Natural killer cell (primary cell): ENCODE measurements at regions not wholly inside any gene's neighbourhood (a gene's known extent, or its start where the extent isn't known, plus 50 kb on each side); places are given as distances from the start of the nearest gene placed in this dataset.

ENCODE experiments used
- ATAC-seq, 3 donors: fragments of 150-1000 bp in 2 of 3; fragments of 200-7000 bp in 1 of 3; cut with Tn5 transposase; 1 replicate in 1 of 3; 2 replicates in 2 of 3; pipeline ENCODE4 v1.10.0; 2021; ENCODE audit warnings: mild to moderate bottlenecking in 2 of 3, moderate library complexity in 2 of 3
- DNase-seq, 2 donors: peaks; one replicate each; pipeline versions ENCODE4 v3.0.0 to v3.0.0-alpha.2; 2013 to 2021; ENCODE audit warnings: mixed read lengths in 1 of 2
- H3K27ac ChIP-seq: one replicate; pipeline ENCODE4 v1.5.1; 2013; ENCODE audit warnings: mild to moderate bottlenecking, low read length
- H3K27me3 ChIP-seq: one replicate; pipeline ENCODE4 v1.6.1; 2013; ENCODE audit warnings: low read length; ENCODE audit not compliant: control insufficient read depth, insufficient read depth
- H3K36me3 ChIP-seq: one replicate; pipeline ENCODE4 v1.6.1; 2013; ENCODE audit warnings: low read length; ENCODE audit not compliant: control insufficient read depth, insufficient read depth
- H3K4me1 ChIP-seq: one replicate; pipeline ENCODE4 v1.6.1; 2013; ENCODE audit warnings: low read length; ENCODE audit not compliant: control insufficient read depth, insufficient read depth
- H3K4me3 ChIP-seq: one replicate; pipeline ENCODE4 v1.5.1; 2013; ENCODE audit warnings: low read length
- H3K9me3 ChIP-seq: one replicate; pipeline ENCODE4 v1.6.1; 2013; ENCODE audit warnings: low read length; ENCODE audit not compliant: control insufficient read depth, insufficient read depth
- H3K27ac Mint-ChIP-seq, 2 donors: one replicate each; pipeline ENCODE4 v1.8.0; 2022; ENCODE audit warnings: mild to moderate bottlenecking in 2 of 2, mixed read lengths in 2 of 2, moderate library complexity in 1 of 2
- H3K27me3 Mint-ChIP-seq, 2 donors: one replicate each; pipeline ENCODE4 v1.8.0; 2022; ENCODE audit warnings: low read depth in 2 of 2, mixed read lengths in 2 of 2
- H3K36me3 Mint-ChIP-seq: one replicate; pipeline ENCODE4 v1.8.0; 2022; ENCODE audit warnings: mixed read lengths
- H3K4me1 Mint-ChIP-seq, 2 donors: one replicate each; pipeline ENCODE4 v1.8.0; 2022; ENCODE audit warnings: mixed read lengths in 2 of 2
- H3K4me3 Mint-ChIP-seq: one replicate; pipeline ENCODE4 v1.8.0; 2022; ENCODE audit warnings: mild to moderate bottlenecking, moderate library complexity, mixed read lengths
- H3K9me3 Mint-ChIP-seq, 2 donors: one replicate each; pipeline ENCODE4 v1.8.0; 2022; ENCODE audit warnings: mixed read lengths in 2 of 2
- WGBS: methylation state at CpG from one replicate; pipeline ENCODE4 v1.1.7; 2013; ENCODE audit warnings: missing lambda C conversion rate; ENCODE audit not compliant: insufficient coverage; 5-methylcytosine and 5-hydroxymethylcytosine counted together
- intact Hi-C: fragments of 100-400 bp; cut with micrococcal nuclease; formaldehyde crosslinking; loops from one replicate; pipeline ENCODE4 v1.14.2; 2022
- TF ChIP-seq, protein P1 (sequence below): fragments of 200-600 bp; IDR thresholded peaks from one replicate; pipeline ENCODE4 v1.8.0; 2022; ENCODE audit warnings: antibody characterized with exemption

DNA sequence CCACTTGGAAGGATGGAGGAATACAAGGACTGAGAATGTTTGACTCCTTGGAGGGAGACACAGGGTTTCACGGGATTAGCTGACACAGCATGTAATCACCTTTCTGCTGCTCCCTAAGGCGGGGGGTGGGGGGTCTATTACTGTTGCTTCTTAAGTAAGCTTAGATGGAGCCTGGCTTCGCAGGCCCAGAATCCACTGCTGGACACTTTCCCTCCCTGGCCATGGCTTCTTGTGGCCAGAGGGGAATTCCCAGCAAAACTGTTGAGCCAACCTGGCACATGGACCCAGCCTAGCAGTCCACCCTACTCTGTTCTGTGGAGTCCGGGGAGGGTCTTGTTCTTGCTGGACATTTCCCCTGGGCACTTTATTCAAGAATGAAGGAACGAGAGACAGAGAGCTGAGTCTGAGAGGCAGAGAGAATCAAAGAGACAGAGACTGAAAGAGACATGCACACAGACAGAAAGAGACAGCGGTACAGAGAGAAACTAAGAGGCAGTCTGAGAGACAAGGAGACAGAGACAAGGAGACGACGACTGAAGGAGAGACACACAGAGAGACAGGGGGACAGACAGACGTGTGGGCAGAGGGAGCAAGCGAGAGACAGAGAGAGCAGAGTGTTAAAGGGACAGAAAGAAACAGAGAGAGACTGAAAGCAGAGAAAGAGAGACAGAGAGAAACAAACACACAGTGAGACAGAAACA lies 55.6 kb upstream of the DLG1 start:
- peaks cover 2% of the 10 kb centered on the region for H3K9me3 ChIP-seq
- no peaks in the 10 kb centered on the region for H3K9me3 Mint-ChIP-seq
- H3K36me3 ChIP-seq: no peaks in the 10 kb centered on the region
- no peak overlapping the region for H3K27ac Mint-ChIP-seq
- TF ChIP-seq, protein P1, sequence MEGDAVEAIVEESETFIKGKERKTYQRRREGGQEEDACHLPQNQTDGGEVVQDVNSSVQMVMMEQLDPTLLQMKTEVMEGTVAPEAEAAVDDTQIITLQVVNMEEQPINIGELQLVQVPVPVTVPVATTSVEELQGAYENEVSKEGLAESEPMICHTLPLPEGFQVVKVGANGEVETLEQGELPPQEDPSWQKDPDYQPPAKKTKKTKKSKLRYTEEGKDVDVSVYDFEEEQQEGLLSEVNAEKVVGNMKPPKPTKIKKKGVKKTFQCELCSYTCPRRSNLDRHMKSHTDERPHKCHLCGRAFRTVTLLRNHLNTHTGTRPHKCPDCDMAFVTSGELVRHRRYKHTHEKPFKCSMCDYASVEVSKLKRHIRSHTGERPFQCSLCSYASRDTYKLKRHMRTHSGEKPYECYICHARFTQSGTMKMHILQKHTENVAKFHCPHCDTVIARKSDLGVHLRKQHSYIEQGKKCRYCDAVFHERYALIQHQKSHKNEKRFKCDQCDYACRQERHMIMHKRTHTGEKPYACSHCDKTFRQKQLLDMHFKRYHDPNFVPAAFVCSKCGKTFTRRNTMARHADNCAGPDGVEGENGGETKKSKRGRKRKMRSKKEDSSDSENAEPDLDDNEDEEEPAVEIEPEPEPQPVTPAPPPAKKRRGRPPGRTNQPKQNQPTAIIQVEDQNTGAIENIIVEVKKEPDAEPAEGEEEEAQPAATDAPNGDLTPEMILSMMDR: no peak
- H3K4me3 ChIP-seq: no peak overlapping the region
- H3K27me3 ChIP-seq: no peaks in the 10 kb centered on the region
- peaks cover 0 to 6% of the 10 kb centered on the region in 2 donors for H3K27me3 Mint-ChIP-seq
- no peaks in the 10 kb centered on the region for H3K4me1 ChIP-seq
- H3K36me3 Mint-ChIP-seq: no peaks in the 10 kb centered on the region
- no peak for DNase-seq
- no peak overlapping the region for H3K27ac ChIP-seq
- H3K4me1 Mint-ChIP-seq: no peaks in the 10 kb centered on the region
- WGBS: 84% methylated on average over 10 of the region's 10 CpGs
- H3K4me3 Mint-ChIP-seq: no peak overlapping the region
- intact Hi-C loops: no loop called here
- no peak for ATAC-seq

DNA sequence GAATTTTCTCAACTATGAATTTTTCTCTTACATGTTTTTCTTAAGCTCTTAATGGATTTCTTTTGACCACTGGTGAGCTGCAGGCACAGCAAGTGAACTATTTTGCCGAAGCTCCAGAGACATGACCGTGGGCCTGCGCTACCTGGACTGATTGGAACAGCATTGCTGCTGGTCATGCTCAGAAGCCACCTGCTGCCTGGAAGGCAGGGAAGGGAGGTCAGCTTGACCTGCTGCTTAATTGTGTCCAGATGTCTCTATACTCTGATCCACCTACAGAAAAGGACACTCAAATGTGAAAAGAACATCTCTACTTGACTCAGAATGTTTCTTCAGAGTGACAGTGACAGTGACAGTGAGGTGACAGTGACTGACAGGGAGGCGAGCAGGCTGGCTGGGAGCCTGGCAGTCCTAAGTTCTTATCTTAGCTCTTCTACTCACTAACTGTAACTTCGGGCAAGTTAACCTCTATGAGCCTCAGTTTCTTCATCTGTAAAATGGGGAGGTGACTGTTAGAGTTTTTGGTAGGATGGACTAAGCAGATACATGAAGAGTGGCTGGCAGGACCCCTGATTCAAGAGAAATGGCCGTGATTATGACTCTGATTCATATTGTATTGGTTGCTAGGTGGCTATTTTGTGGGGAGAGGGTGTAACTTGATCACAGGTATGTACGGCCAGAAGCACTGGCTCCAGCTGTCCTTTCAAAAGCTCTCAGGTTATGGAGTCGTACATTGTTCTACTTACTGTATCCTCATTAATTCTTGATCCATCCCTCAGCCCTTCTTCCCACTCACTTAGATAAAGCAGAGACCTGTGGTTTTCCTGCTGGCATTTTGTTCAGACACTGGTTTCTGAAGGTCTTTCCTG lies 54.8 kb upstream of the DLG1 start:
- H3K4me1 ChIP-seq: no peaks in the 10 kb centered on the region
- Mint-ChIP-seq H3K36me3 (no peaks in the 10 kb centered on the region), H3K4me3 (no peak overlapping the region), H3K4me1 (no peaks in the 10 kb centered on the region), H3K27ac (no peak overlapping the region), H3K27me3 (peaks cover 0 to 10% of the 10 kb centered on the region in 2 donors), H3K9me3 (no peaks in the 10 kb centered on the region)
- DNase-seq (no peak), ATAC-seq (no peak)
- no peak overlapping the region for H3K4me3 ChIP-seq
- TF ChIP-seq, protein P1: no peak
- no peaks in the 10 kb centered on the region for H3K36me3 ChIP-seq
- H3K27ac ChIP-seq: no peak overlapping the region
- no peaks in the 10 kb centered on the region for H3K9me3 ChIP-seq
- intact Hi-C loops: no loop called here
- no peaks in the 10 kb centered on the region for H3K27me3 ChIP-seq
- 71% methylated on average over 8 of the region's 8 CpGs for WGBS

DNA sequence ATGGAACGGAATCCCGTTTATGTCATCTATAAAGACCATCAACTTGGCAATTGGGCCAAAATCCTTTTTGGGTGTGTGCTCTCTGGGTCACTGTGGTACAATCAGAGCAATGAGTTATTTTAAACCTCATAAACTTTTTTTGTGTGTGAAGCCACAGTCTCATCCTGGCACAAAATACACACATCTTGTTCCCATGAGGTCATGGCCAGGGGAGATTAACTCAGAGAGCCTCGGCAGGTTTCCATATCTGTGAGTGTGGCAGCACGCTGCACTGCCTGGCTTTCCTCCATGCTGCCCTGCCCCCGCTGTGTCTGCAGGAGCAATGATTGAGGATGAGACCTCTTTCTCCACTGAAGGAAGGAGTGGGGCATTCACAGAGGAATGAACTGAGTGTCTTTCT lies 54.0 kb upstream of the DLG1 start:
- no peak for ATAC-seq
- Histone ChIP-seq H3K27ac (no peak overlapping the region), H3K4me1 (no peaks in the 10 kb centered on the region), H3K27me3 (no peaks in the 10 kb centered on the region), H3K36me3 (no peaks in the 10 kb centered on the region), H3K4me3 (no peak overlapping the region), H3K9me3 (no peaks in the 10 kb centered on the region)
- no peak overlapping the region for H3K4me3 Mint-ChIP-seq
- no peaks in the 10 kb centered on the region for H3K36me3 Mint-ChIP-seq
- H3K27me3 Mint-ChIP-seq: peaks cover 0 to 10% of the 10 kb centered on the region in 2 donors
- H3K9me3 Mint-ChIP-seq: no peaks in the 10 kb centered on the region
- TF ChIP-seq, protein P1: no peak
- no peaks in the 10 kb centered on the region for H3K4me1 Mint-ChIP-seq
- intact Hi-C loops: no loop called here
- WGBS: 81% methylated on average over 5 of the region's 5 CpGs
- H3K27ac Mint-ChIP-seq: no peak overlapping the region
- no peak for DNase-seq
